Endodermal cell (in vitro differentiated cells): ENCODE measurements at regions not wholly inside any gene's neighbourhood (a gene's known extent, or its start where the extent isn't known, plus 50 kb on each side); places are given as distances from the start of the nearest gene placed in this dataset.
"Not testable (repeated sequence)": the region's sequence is repeated elsewhere in the genome, so short reads cannot be mapped to it uniquely, and the experiment has no call there.

ENCODE experiments used
- DNase-seq: peaks from one replicate; pipeline ENCODE4 v3.0.0-alpha.2; 2017
- H3K27ac ChIP-seq: 2 replicates; pipeline ENCODE4 v1.5.1; 2013; ENCODE audit warnings: mild to moderate bottlenecking, low read depth, low read length, moderate library complexity
- H3K27me3 ChIP-seq: 2 replicates; pipeline ENCODE4 v1.6.1; 2013; ENCODE audit warnings: mild to moderate bottlenecking, low read length, moderate library complexity; ENCODE audit not compliant: insufficient read depth, control insufficient read depth, poor library complexity, severe bottlenecking
- H3K36me3 ChIP-seq: 2 replicates; pipeline ENCODE4 v1.7.0; 2013; ENCODE audit warnings: mild to moderate bottlenecking, low read length, moderate library complexity; ENCODE audit not compliant: control insufficient read depth, insufficient read depth
- H3K4me1 ChIP-seq: one replicate; pipeline ENCODE4 v1.7.0; 2013; ENCODE audit warnings: low read length; ENCODE audit not compliant: control insufficient read depth, insufficient read depth
- H3K4me3 ChIP-seq: 2 replicates; pipeline ENCODE4 v1.5.1; 2013; ENCODE audit warnings: mild to moderate bottlenecking, low read length, moderate library complexity
- H3K9ac ChIP-seq: 2 replicates; pipeline ENCODE4 v1.6.1; 2013; ENCODE audit warnings: mild to moderate bottlenecking, low read length, moderate library complexity; ENCODE audit not compliant: poor library complexity, severe bottlenecking; ENCODE audit errors: extremely low read depth
- H3K9me3 ChIP-seq: 2 replicates; pipeline ENCODE4 v1.6.1; 2013; ENCODE audit warnings: mild to moderate bottlenecking, low read length, moderate library complexity; ENCODE audit not compliant: control insufficient read depth
- H3K27ac Mint-ChIP-seq: 2 replicates; pipeline ENCODE4 v1.8.0; 2020; ENCODE audit warnings: mixed read lengths
- H3K27me3 Mint-ChIP-seq: 2 replicates; pipeline ENCODE4 v1.8.0; 2021; ENCODE audit warnings: mild to moderate bottlenecking, mixed read lengths; ENCODE audit not compliant: insufficient read depth
- H3K36me3 Mint-ChIP-seq: 2 replicates; pipeline ENCODE4 v1.8.0; 2020; ENCODE audit warnings: low read depth, mixed read lengths
- H3K4me1 Mint-ChIP-seq: 2 replicates; pipeline ENCODE4 v1.8.0; 2020; ENCODE audit warnings: mixed read lengths
- H3K4me3 Mint-ChIP-seq: 2 replicates; pipeline ENCODE4 v1.8.0; 2020; ENCODE audit warnings: mild to moderate bottlenecking, moderate library complexity, mixed read lengths
- H3K9me3 Mint-ChIP-seq: 2 replicates; pipeline ENCODE4 v1.8.0; 2020; ENCODE audit warnings: mild to moderate bottlenecking, mixed read lengths
- WGBS, 2 experiments: methylation state at CpG; one replicate each; pipeline versions ENCODE4 v1.1.5 to v1.1.7; 2013; ENCODE audit warnings: missing lambda C conversion rate in 2 of 2, mixed read lengths in 1 of 2; ENCODE audit not compliant: insufficient coverage in 1 of 2, insufficient read length in 1 of 2; 5-methylcytosine and 5-hydroxymethylcytosine counted together
- TF ChIP-seq, protein P1 (sequence below): fragments of 200-600 bp; sonication (generic); conservative IDR thresholded peaks from 2 replicates; pipeline ENCODE4 v1.5.0; 2021; ENCODE audit warnings: antibody characterized with exemption, mild to moderate bottlenecking

GRCh38 chr6:115133790-115134189, 791.0 kb upstream of the HS3ST5 start:
- TF ChIP-seq, protein P1, sequence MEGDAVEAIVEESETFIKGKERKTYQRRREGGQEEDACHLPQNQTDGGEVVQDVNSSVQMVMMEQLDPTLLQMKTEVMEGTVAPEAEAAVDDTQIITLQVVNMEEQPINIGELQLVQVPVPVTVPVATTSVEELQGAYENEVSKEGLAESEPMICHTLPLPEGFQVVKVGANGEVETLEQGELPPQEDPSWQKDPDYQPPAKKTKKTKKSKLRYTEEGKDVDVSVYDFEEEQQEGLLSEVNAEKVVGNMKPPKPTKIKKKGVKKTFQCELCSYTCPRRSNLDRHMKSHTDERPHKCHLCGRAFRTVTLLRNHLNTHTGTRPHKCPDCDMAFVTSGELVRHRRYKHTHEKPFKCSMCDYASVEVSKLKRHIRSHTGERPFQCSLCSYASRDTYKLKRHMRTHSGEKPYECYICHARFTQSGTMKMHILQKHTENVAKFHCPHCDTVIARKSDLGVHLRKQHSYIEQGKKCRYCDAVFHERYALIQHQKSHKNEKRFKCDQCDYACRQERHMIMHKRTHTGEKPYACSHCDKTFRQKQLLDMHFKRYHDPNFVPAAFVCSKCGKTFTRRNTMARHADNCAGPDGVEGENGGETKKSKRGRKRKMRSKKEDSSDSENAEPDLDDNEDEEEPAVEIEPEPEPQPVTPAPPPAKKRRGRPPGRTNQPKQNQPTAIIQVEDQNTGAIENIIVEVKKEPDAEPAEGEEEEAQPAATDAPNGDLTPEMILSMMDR: no peak
- H3K27ac ChIP-seq: no peak overlapping the region
- H3K4me1 Mint-ChIP-seq: peaks cover 5% of the 10 kb centered on the region
- peaks cover 14% of the 10 kb centered on the region for H3K9me3 ChIP-seq
- no peaks in the 10 kb centered on the region for H3K4me1 ChIP-seq
- H3K27ac Mint-ChIP-seq: no peak overlapping the region
- no peaks in the 10 kb centered on the region for H3K27me3 ChIP-seq
- H3K27me3 Mint-ChIP-seq: no peaks in the 10 kb centered on the region
- no peak overlapping the region for H3K4me3 Mint-ChIP-seq
- H3K36me3 ChIP-seq: no peaks in the 10 kb centered on the region
- WGBS, 2 experiments: 100% methylated on average over 1 to 2 of the region's 2 CpGs
- H3K4me3 ChIP-seq: no peak overlapping the region
- no peaks in the 10 kb centered on the region for H3K9me3 Mint-ChIP-seq
- no peaks in the 10 kb centered on the region for H3K36me3 Mint-ChIP-seq
- no peak overlapping the region for H3K9ac ChIP-seq
- DNase-seq: no peak

- Histone ChIP-seq H3K36me3 (no peaks in the 10 kb centered on the region), H3K4me1 (no peaks in the 10 kb centered on the region), H3K27ac (no peak overlapping the region), H3K9ac (no peak overlapping the region), H3K4me3 (no peak overlapping the region), H3K27me3 (no peaks in the 10 kb centered on the region), H3K9me3 (peaks cover 14% of the 10 kb centered on the region)
- H3K27ac Mint-ChIP-seq: no peak overlapping the region
- H3K27me3 Mint-ChIP-seq: no peaks in the 10 kb centered on the region
- no peaks in the 10 kb centered on the region for H3K9me3 Mint-ChIP-seq
- H3K4me3 Mint-ChIP-seq: no peak overlapping the region
- TF ChIP-seq, protein P1: no peak
- 90 to 100% methylated on average over 1 to 5 of the region's 5 CpGs for WGBS, 2 experiments
- no peak for DNase-seq
- H3K4me1 Mint-ChIP-seq: peaks cover 5% of the 10 kb centered on the region
- no peaks in the 10 kb centered on the region for H3K36me3 Mint-ChIP-seq
Observed at GRCh38 chr6:115131709-115132490, 789.1 kb upstream of the HS3ST5 start.

DNA sequence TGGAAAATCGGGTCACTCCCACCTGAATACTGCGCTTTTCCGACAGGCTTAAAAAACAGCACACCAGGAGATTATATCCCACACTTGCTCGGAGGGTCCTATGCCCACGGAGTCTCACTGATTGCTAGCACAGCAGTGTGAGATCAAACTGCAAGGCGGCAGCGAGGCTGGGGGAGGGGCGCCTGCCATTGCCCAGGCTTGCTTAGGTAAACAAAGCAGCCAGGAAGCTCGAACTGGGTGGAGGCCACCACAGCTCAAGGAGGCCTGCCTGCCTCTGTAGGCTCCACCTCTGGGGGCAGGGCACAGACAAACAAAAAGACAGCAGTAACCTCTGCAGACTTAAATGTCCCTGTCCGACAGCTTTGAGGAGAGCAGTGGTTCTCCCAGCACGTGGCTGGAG, 778.7 kb upstream of the HS3ST5 start:
- peaks cover 24% of the 10 kb centered on the region for H3K9me3 Mint-ChIP-seq
- not testable (repeated sequence) for H3K36me3 ChIP-seq, H3K4me1 Mint-ChIP-seq, H3K27ac Mint-ChIP-seq, H3K4me1 ChIP-seq, H3K36me3 Mint-ChIP-seq, DNase-seq, H3K9me3 ChIP-seq, H3K27me3 Mint-ChIP-seq, H3K27ac ChIP-seq, H3K9ac ChIP-seq, H3K4me3 ChIP-seq, H3K4me3 Mint-ChIP-seq, H3K27me3 ChIP-seq
- 95% methylated on average over 11 of the region's 11 CpGs; no CpG with 5 or more reads in 1 of the 2 experiments for WGBS, 2 experiments
